BLaER1 treated with 17β-estradiol and CSF1 and Interleukin-3, amounts not matched to agents 10 nM and 100 nM (cell line): ENCODE measurements at regions not wholly inside any gene's neighbourhood (a gene's known extent, or its start where the extent isn't known, plus 50 kb on each side); places are given as distances from the start of the nearest gene placed in this dataset.

ENCODE experiments used
- H3K27ac ChIP-seq, 11 experiments: shearing (Covaris generic); formaldehyde crosslinking; 2 replicates each; pipeline ENCODE4 v1.8.1; 2022
- H3K27me3 ChIP-seq, 11 experiments: shearing (Covaris generic); formaldehyde crosslinking; 2 replicates each; pipeline ENCODE4 v1.8.1; 2022
- H3K36me3 ChIP-seq, 11 experiments: shearing (Covaris generic); formaldehyde crosslinking; 2 replicates each; pipeline ENCODE4 v1.8.1; 2022
- H3K4me1 ChIP-seq, 10 experiments: shearing (Covaris generic); formaldehyde crosslinking; 2 replicates each; pipeline ENCODE4 v1.8.1; 2022
- H3K4me2 ChIP-seq, 11 experiments: shearing (Covaris generic); formaldehyde crosslinking; 2 replicates each; pipeline ENCODE4 v1.8.1; 2022
- H3K4me3 ChIP-seq, 10 experiments: shearing (Covaris generic); formaldehyde crosslinking; 2 replicates each; pipeline ENCODE4 v1.8.1; 2022
- H3K9ac ChIP-seq, 11 experiments: shearing (Covaris generic); formaldehyde crosslinking; 2 replicates each; pipeline ENCODE4 v1.8.1; 2022
- H3K9me3 ChIP-seq, 11 experiments: shearing (Covaris generic); formaldehyde crosslinking; replicated peaks in 1 of 11; 2 replicates each; pipeline ENCODE4 v1.8.1; 2022
- H4K20me1 ChIP-seq, 11 experiments: shearing (Covaris generic); formaldehyde crosslinking; 2 replicates each; pipeline ENCODE4 v1.8.1; 2022
- Cebpa-rat ChIP-seq, 11 experiments: shearing (Covaris generic); IDR thresholded peaks; 2 replicates each; pipeline ENCODE4 v1.8.1; 2022

- Histone ChIP-seq H3K9me3 (no peaks in the 10 kb centered on the region), H3K4me3 (no peak overlapping the region), H3K27me3 (no peaks in the 10 kb centered on the region), H3K36me3 (no peaks in the 10 kb centered on the region), H3K4me2 (no peak overlapping the region), H3K9ac (no peak overlapping the region), H3K27ac (no peak overlapping the region), H3K4me1 (no peaks in the 10 kb centered on the region), H4K20me1 (no peaks in the 10 kb centered on the region)
- TF ChIP-seq Cebpa-rat (IDR thresholded peaks at IDR 0.05) = no peak
Measured at GRCh38 chr3:104452697-104453096, 914.0 kb upstream of the ALCAM start.

- Histone ChIP-seq H3K27ac (no peak overlapping the region), H3K4me1 (no peaks in the 10 kb centered on the region), H3K4me2 (no peak overlapping the region), H3K9me3 (no peaks in the 10 kb centered on the region), H3K36me3 (no peaks in the 10 kb centered on the region), H3K4me3 (no peak overlapping the region), H3K9ac (no peak overlapping the region), H4K20me1 (no peaks in the 10 kb centered on the region), H3K27me3 (no peaks in the 10 kb centered on the region)
- no peak for TF ChIP-seq Cebpa-rat (IDR thresholded peaks at IDR 0.05)
Measured at GRCh38 chr3:104458657-104459056, 908.1 kb upstream of the ALCAM start.

DNA sequence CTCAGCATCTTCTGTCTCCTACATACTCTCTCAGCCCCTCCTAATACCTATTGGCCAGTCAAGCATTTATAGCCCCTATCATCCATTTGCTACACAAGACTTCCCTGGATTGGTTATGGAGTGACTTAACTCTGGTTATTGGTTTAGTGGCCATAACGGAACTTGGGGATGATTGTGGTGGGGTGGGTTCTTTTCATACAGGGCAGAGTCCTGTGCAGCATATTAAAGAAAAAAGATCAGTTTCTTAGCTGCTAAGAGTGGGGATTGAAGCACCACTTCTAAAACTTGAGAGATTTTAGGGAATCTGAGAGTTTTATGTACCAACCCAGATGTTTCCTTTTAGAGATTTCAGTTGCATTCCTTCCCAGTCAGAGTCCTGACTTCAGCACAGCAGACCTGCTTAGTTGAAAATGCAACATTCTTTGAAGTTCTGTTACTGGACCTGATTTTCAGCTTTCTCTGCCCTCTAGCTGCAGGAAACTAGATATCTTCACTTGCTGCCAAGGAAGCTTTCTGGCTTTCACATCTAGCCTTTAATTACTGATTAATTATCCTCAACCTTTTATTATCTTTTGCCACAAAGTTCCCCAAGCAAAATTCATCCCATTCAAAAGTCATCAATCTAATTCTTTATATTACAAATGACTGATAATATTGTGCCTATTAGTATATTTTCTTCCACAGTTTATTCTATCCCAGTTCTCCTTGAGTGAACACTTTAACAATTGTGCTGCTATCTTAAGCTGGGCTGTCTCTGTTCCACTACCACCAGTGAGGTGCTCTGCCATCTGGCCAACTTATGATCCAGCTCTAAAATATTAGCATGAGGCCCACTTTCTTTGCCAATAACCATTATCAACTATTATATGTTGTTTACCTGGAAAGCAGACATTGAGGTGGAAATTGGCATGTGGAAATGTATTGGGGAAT lies 906.0 kb upstream of the ALCAM start:
- H3K9me3 ChIP-seq = peaks cover 0 to 12% (median 8%) of the 10 kb centered on the region in 11 experiments; a peak in 17 of 22 replicates
- H3K4me2 ChIP-seq = no peak overlapping the region
- no peaks in the 10 kb centered on the region for H4K20me1 ChIP-seq
- H3K27ac ChIP-seq = no peak overlapping the region
- H3K4me1 ChIP-seq = no peaks in the 10 kb centered on the region
- no peak overlapping the region for H3K4me3 ChIP-seq
- TF ChIP-seq Cebpa-rat (IDR thresholded peaks at IDR 0.05) = no peak
- no peak overlapping the region for H3K9ac ChIP-seq
- H3K27me3 ChIP-seq = no peaks in the 10 kb centered on the region
- no peaks in the 10 kb centered on the region for H3K36me3 ChIP-seq

DNA sequence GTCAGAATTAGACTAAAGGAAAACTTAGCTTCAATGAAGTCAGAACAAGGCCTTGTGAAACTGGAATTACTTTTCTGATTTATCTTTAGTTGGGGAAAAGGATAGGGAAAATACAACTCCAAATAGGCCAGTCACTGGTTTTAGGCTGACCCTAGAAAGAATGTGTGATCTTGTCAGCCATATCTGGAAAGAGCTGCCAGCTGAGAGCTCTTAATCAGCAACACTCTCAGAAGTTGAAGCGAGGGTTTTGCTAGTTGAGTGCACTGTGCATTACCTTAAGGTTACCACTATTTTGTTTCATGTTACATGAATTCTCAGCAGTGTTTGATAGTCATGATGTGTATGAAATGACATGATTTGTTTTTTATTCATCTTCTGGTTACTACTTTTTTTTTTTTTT lies 905.3 kb upstream of the ALCAM start:
- H4K20me1 ChIP-seq = no peaks in the 10 kb centered on the region
- no peaks in the 10 kb centered on the region for H3K4me1 ChIP-seq
- peaks cover 0 to 15% (median 8%) of the 10 kb centered on the region in 11 experiments; a peak in 17 of 22 replicates for H3K9me3 ChIP-seq
- H3K9ac ChIP-seq = no peak overlapping the region
- H3K27ac ChIP-seq = no peak overlapping the region
- no peaks in the 10 kb centered on the region for H3K27me3 ChIP-seq
- TF ChIP-seq Cebpa-rat (IDR thresholded peaks at IDR 0.05) = no peak
- no peak overlapping the region for H3K4me2 ChIP-seq
- no peaks in the 10 kb centered on the region for H3K36me3 ChIP-seq
- no peak overlapping the region for H3K4me3 ChIP-seq

- no peak overlapping the region for H3K9ac ChIP-seq
- H3K4me2 ChIP-seq = no peak overlapping the region
- no peak for TF ChIP-seq Cebpa-rat (IDR thresholded peaks at IDR 0.05)
- no peak overlapping the region for H3K27ac ChIP-seq
- no peaks in the 10 kb centered on the region for H3K36me3 ChIP-seq
- H3K4me1 ChIP-seq = no peaks in the 10 kb centered on the region
- no peak overlapping the region for H3K4me3 ChIP-seq
- no peaks in the 10 kb centered on the region for H4K20me1 ChIP-seq
- H3K9me3 ChIP-seq = peaks cover 29 to 44% (median 31%) of the 10 kb centered on the region in 11 experiments
- H3K27me3 ChIP-seq = no peaks in the 10 kb centered on the region
Measured at GRCh38 chr3:104472221-104472620, 894.5 kb upstream of the ALCAM start.

GRCh38 chr3:104474011-104474410 lies 892.7 kb upstream of the ALCAM start:
- Histone ChIP-seq H3K4me1 (no peaks in the 10 kb centered on the region), H3K9me3 (peaks cover 29 to 39% (median 32%) of the 10 kb centered on the region in 11 experiments), H3K9ac (no peak overlapping the region), H4K20me1 (no peaks in the 10 kb centered on the region), H3K36me3 (no peaks in the 10 kb centered on the region), H3K4me2 (no peak overlapping the region), H3K4me3 (no peak overlapping the region), H3K27me3 (no peaks in the 10 kb centered on the region), H3K27ac (no peak overlapping the region)
- no peak for TF ChIP-seq Cebpa-rat (IDR thresholded peaks at IDR 0.05)

DNA sequence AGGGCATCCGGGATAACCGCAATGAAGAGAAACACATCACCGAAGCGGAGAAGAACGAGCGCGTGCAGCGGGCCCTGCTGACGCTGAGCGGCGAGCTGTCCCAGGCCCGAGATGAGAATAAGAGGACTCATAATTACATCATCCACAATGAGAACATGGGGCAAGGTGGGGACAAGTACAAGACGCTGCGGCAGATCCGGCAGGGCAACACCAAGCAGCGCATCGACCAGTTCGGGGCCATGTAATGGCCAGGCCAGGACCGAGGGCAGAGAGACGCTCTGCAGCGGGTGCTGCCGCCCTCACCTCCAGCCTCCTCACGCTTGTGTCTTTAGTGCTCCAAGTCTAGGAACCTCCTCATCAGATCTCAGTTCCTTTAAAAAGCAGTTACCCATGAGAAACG lies 863.7 kb upstream of the ALCAM start:
- Histone ChIP-seq H3K36me3 (no peaks in the 10 kb centered on the region), H4K20me1 (no peaks in the 10 kb centered on the region), H3K9ac (no peak overlapping the region), H3K4me2 (no peak overlapping the region), H3K4me3 (no peak overlapping the region), H3K27ac (no peak overlapping the region), H3K9me3 (peaks cover 7 to 12% (median 11%) of the 10 kb centered on the region in 11 experiments; a peak in 19 of 22 replicates), H3K27me3 (no peaks in the 10 kb centered on the region), H3K4me1 (peaks cover 0 to 11% (median 6%) of the 10 kb centered on the region in 10 experiments; a peak in 5 of 20 replicates)
- TF ChIP-seq Cebpa-rat (IDR thresholded peaks at IDR 0.05) = no peak

- TF ChIP-seq Cebpa-rat (IDR thresholded peaks at IDR 0.05) = no peak
- Histone ChIP-seq H3K27ac (0 out of 22 replicates have a peak overlapping the region, but pooled peaks of 1 of the 11 experiments have one; percentile 29), H3K9me3 (peaks cover 22 to 31% (median 26%) of the 10 kb centered on the region in 11 experiments), H3K4me2 (peak overlapping the region in 5 of 11 experiments; percentile 6 to 46 (median 21); a peak in 6 of 22 replicates), H3K27me3 (no peaks in the 10 kb centered on the region), H3K4me3 (no peak overlapping the region), H3K4me1 (peaks cover 0 to 16% (median 6%) of the 10 kb centered on the region in 10 experiments; a peak in 7 of 20 replicates), H3K9ac (no peak overlapping the region), H4K20me1 (no peaks in the 10 kb centered on the region), H3K36me3 (peaks cover 0 to 9% (median 0%) of the 10 kb centered on the region in 11 experiments; a peak in 3 of 22 replicates)
Measured at GRCh38 chr3:104510131-104510849, 856.4 kb upstream of the ALCAM start.

DNA sequence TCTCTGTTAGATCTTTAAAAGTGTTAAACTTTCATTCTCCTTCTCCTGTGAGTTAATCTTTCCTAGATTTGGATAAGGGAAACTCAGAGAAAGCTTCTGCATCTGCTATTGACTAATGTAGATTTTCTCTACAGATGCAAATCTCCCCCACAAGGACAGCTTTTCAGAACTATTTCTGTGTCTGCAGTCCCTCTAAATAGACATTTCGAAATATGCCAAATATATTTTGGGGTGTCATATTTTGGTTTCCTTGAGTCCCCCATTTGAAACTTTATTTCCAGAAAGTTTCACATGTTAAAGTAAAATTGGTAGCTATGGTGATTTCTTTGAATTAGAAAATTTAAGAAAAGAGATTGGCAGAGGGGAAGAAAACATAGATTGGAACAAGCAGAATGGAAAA lies 852.3 kb upstream of the ALCAM start:
- Histone ChIP-seq H3K4me3 (no peak overlapping the region), H3K36me3 (peaks cover 0 to 9% (median 0%) of the 10 kb centered on the region in 11 experiments; a peak in 3 of 22 replicates), H3K27me3 (no peaks in the 10 kb centered on the region), H3K9ac (no peak overlapping the region), H3K4me1 (peaks cover under 1 to 12% (median 5%) of the 10 kb centered on the region in 10 experiments; a peak in 12 of 20 replicates), H3K4me2 (no peak overlapping the region), H3K27ac (no peak overlapping the region), H3K9me3 (peaks cover 22 to 31% (median 26%) of the 10 kb centered on the region in 11 experiments), H4K20me1 (no peaks in the 10 kb centered on the region)
- no peak for TF ChIP-seq Cebpa-rat (IDR thresholded peaks at IDR 0.05)
